Osteocyte (in vitro differentiated cells): ENCODE measurements at regions not wholly inside any gene's neighbourhood (a gene's known extent, or its start where the extent isn't known, plus 50 kb on each side); places are given as distances from the start of the nearest gene placed in this dataset.
"Not testable (repeated sequence)": the region's sequence is repeated elsewhere in the genome, so short reads cannot be mapped to it uniquely, and the experiment has no call there.

ENCODE experiments used
- DNase-seq: peaks from one replicate; pipeline ENCODE4 v3.0.0; 2021; ENCODE audit warnings: mixed read lengths; ENCODE audit not compliant: unreplicated experiment; ENCODE audit errors: extremely low spot score
- H3K27ac Mint-ChIP-seq: one replicate; pipeline ENCODE4 v1.8.0; 2021; ENCODE audit warnings: mild to moderate bottlenecking, mixed read lengths; ENCODE audit not compliant: unreplicated experiment
- H3K27me3 Mint-ChIP-seq: one replicate; pipeline ENCODE4 v1.8.0; 2021; ENCODE audit warnings: mixed read lengths; ENCODE audit not compliant: unreplicated experiment
- H3K36me3 Mint-ChIP-seq: one replicate; pipeline ENCODE4 v1.8.0; 2021; ENCODE audit warnings: mixed read lengths; ENCODE audit not compliant: unreplicated experiment
- H3K4me1 Mint-ChIP-seq: one replicate; pipeline ENCODE4 v1.8.0; 2021; ENCODE audit warnings: mixed read lengths; ENCODE audit not compliant: unreplicated experiment
- H3K4me3 Mint-ChIP-seq: one replicate; pipeline ENCODE4 v1.8.0; 2021; ENCODE audit warnings: mild to moderate bottlenecking, moderate library complexity, mixed read lengths; ENCODE audit not compliant: unreplicated experiment
- H3K9me3 Mint-ChIP-seq: one replicate; pipeline ENCODE4 v1.8.0; 2021; ENCODE audit warnings: mixed read lengths; ENCODE audit not compliant: unreplicated experiment
- TF ChIP-seq, protein P1 (sequence below): fragments of 200-600 bp; sonication (generic); IDR thresholded peaks from 2 replicates; pipeline ENCODE4 v1.5.0; 2021; ENCODE audit warnings: antibody characterized with exemption, mild to moderate bottlenecking, moderate library complexity

DNA sequence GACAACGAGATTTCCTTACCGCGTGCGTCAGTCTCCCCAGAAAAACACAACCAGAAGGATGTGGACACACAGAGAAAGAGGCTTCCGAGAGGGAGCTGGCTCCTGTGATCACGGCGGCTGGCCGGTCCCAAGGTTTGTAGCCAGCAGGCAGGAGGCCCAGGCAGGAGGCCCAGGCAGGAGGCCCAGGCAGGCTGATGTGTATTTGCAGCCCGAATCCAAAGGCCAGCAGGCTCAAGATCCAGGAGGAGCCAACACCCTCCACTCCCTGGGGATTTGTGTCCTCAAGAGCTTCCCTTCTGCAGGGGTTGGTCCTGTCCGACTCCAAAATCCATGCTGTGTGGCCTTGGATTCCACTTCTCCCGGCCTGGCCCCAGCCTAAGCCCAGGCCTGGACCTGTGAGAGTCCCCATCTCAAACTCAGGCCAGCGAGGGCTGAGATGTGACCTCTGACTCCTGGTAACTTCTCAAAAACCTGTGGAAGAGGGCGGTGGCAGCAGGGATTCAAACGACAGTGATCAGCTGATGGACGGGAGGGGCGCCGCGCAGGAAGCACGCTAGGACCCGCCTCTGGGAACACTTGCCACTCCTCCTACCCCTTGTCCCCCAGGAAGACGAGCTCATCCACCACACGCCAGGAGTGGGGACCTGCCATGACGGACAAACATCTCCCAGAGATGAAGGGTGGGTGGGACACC lies 75.0 kb upstream of the PPP1R26 start:
- Mint-ChIP-seq H3K4me3 (no peak overlapping the region), H3K27ac (no peak overlapping the region), H3K4me1 (no peaks in the 10 kb centered on the region), H3K36me3 (no peaks in the 10 kb centered on the region), H3K27me3 (no peaks in the 10 kb centered on the region), H3K9me3 (no peaks in the 10 kb centered on the region)
- DNase-seq: no peak
- TF ChIP-seq, protein P1, sequence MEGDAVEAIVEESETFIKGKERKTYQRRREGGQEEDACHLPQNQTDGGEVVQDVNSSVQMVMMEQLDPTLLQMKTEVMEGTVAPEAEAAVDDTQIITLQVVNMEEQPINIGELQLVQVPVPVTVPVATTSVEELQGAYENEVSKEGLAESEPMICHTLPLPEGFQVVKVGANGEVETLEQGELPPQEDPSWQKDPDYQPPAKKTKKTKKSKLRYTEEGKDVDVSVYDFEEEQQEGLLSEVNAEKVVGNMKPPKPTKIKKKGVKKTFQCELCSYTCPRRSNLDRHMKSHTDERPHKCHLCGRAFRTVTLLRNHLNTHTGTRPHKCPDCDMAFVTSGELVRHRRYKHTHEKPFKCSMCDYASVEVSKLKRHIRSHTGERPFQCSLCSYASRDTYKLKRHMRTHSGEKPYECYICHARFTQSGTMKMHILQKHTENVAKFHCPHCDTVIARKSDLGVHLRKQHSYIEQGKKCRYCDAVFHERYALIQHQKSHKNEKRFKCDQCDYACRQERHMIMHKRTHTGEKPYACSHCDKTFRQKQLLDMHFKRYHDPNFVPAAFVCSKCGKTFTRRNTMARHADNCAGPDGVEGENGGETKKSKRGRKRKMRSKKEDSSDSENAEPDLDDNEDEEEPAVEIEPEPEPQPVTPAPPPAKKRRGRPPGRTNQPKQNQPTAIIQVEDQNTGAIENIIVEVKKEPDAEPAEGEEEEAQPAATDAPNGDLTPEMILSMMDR: no peak

DNA sequence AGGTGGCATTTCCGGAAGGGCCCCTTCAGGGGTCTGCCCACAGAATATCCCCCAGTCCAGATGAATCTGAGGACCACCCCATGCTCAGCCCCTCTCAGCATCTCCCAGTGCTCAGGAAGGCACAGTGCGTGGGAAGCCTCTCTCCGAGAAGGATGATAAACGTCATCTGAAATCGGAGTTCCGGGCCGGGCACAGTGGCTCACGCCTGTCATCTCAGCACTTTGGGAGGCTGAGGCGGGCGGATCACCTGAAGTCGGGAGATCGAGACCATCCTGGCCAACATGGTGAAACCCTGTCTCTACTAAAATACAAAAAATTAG lies 74.5 kb upstream of the PPP1R26 start:
- H3K36me3 Mint-ChIP-seq, H3K4me3 Mint-ChIP-seq, H3K9me3 Mint-ChIP-seq, H3K27me3 Mint-ChIP-seq, H3K27ac Mint-ChIP-seq, H3K4me1 Mint-ChIP-seq, DNase-seq: not testable (repeated sequence)

DNA sequence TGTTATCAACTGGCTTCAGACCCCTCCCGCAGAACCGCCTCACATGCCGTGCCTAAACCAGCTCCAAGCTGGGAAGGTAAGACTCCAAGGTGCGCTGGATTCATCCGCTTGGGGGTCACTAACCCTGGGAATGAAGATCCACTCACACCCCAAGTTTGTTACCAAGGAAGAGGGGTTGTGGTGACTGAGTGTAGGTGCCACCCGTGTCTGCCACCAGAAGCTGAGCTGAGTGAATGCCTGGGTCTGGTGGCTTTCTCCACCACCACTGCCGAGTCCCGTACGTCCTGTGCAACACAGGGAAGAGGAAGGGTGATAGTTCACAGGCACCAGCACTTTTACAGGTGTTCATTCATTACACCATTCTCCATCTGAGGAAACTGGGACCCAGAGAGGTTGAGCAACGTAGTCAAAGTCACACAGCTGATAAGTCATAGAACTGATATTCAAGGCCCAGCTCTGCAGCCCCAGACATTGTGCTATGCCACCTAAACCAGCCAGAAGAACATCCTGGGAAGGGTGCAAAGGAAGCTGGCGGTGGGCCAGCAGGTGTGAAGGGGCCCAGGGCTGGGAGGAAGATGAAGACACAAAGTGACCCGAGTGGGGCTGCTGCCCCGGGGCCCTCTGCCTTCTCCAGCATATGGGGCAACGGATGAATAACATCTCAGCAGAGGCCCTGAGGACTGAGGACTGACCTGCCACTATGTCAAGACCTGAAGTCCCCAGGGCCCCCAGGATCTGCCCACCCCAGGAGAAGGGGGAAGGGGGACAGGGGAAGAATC lies 70.9 kb upstream of the PPP1R26 start:
- no peak for DNase-seq
- TF ChIP-seq, protein P1: no peak
- Mint-ChIP-seq H3K4me3 (no peak overlapping the region), H3K9me3 (no peaks in the 10 kb centered on the region), H3K27me3 (peaks cover 3% of the 10 kb centered on the region), H3K4me1 (no peaks in the 10 kb centered on the region), H3K36me3 (no peaks in the 10 kb centered on the region), H3K27ac (no peak overlapping the region)

DNA sequence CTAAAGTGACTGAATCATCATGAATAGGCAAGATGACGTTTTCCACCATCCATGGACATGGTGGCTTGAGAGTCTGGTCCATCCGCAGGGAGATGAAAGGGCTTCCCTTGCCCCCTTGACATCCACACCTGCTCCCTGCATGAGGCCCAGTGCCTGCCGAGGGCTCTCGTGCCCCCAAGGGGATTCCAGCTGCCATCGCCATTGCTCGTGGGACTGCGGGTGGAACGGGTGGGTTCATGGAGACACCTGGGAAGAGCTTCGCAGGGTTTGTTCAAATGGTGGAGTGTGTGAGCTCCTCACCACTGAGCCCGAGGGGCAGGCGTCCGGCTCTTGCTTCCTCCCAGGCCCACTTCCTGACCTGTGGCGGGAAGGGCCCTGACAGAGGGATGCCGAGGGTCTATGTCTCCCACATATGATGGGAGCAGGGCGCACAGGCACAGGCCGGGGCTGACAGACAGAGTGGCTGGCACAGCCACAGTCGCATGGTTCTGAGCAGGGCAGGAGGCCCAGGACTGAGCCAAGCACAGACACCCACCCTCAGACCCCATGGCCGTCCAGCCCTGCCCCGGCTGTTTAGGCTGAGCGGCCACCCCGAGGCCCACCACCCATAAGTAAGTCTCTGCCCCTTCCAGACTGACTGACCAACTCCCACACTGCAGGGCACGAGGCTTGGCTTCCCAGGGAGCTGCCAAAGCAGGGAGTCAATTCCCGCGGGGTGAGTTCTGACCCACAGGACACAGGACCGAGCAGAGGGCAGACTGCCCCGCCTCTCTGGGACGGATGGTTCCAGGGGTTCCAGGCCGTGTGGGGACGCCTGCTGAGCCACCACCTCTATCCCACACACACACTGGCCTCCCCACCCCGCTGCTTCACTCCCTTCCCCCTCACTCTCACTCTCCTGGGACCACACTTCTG lies 70.0 kb upstream of the PPP1R26 start:
- TF ChIP-seq, protein P1: no peak
- Mint-ChIP-seq H3K4me3 (no peak overlapping the region), H3K27me3 (peaks cover 8% of the 10 kb centered on the region), H3K9me3 (no peaks in the 10 kb centered on the region), H3K4me1 (no peaks in the 10 kb centered on the region), H3K36me3 (no peaks in the 10 kb centered on the region), H3K27ac (no peak overlapping the region)
- no peak for DNase-seq

DNA sequence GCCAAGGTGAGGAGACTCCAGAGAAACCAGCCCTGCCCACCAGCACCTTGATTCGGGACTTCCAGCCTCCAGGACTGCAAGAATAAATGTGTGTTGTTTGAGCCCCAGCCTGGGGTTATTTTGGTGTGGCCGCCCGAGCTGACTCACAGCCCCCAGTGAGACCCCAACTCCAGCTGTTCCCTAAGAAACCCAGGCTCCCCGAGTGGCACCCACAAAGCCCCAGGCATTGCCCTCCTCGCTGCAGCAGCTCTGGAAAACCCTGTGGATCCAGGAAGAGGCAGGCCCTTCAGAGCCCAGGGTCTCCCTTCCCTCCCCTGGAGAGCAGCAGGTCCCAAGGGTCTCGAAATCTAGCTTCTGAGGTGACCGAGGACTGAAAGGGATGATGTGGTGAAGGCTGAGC lies 69.2 kb upstream of the PPP1R26 start:
- no peak for DNase-seq
- TF ChIP-seq, protein P1: no peak
- Mint-ChIP-seq H3K36me3 (no peaks in the 10 kb centered on the region), H3K4me3 (no peak overlapping the region), H3K4me1 (no peaks in the 10 kb centered on the region), H3K27ac (no peak overlapping the region), H3K27me3 (peaks cover 8% of the 10 kb centered on the region), H3K9me3 (no peaks in the 10 kb centered on the region)
